HUDEP-2 (cell line): ENCODE measurements at regions not wholly inside any gene's neighbourhood (a gene's known extent, or its start where the extent isn't known, plus 50 kb on each side); places are given as distances from the start of the nearest gene placed in this dataset.
"Not testable (repeated sequence)": the region's sequence is repeated elsewhere in the genome, so short reads cannot be mapped to it uniquely, and the experiment has no call there.

Experiments used
- DNase-seq, 76 experiments: peaks; one replicate each; lab custom pipeline; 2025; ENCODE audit not compliant: unreplicated experiment in 76 of 76; lab: John Stamatoyannopoulos, UW

GRCh38 chr3:5666455-5666854, 478.9 kb downstream of the EDEM1 start:
- no peak for DNase-seq

- no peak for DNase-seq
Measured at GRCh38 chr3:5673521-5673920, 486.0 kb downstream of the EDEM1 start.

- DNase-seq: no peak
Measured at GRCh38 chr3:5675319-5675718, 487.8 kb downstream of the EDEM1 start.

- DNase-seq: no peak
Measured at GRCh38 chr3:5677555-5677954, 490.0 kb downstream of the EDEM1 start.

- DNase-seq: no peak
Measured at GRCh38 chr3:5678248-5678647, 490.7 kb downstream of the EDEM1 start.

GRCh38 chr3:5678844-5679243, 491.3 kb downstream of the EDEM1 start:
- no peak for DNase-seq

GRCh38 chr3:5687230-5687629, 499.7 kb downstream of the EDEM1 start:
- DNase-seq: no peak

GRCh38 chr3:5690490-5690889, 503.0 kb downstream of the EDEM1 start:
- DNase-seq: no peak

GRCh38 chr3:5690904-5691532, 503.5 kb downstream of the EDEM1 start:
- DNase-seq: no peak

GRCh38 chr3:5692446-5692845, 504.9 kb downstream of the EDEM1 start:
- no peak for DNase-seq

- DNase-seq: no peak
Measured at GRCh38 chr3:5694266-5694665, 506.8 kb downstream of the EDEM1 start.

GRCh38 chr3:5698851-5699250, 511.3 kb downstream of the EDEM1 start:
- no peak for DNase-seq

- no peak for DNase-seq
Measured at GRCh38 chr3:5699313-5699712, 511.8 kb downstream of the EDEM1 start.

- DNase-seq: no peak
Measured at GRCh38 chr3:5699811-5700210, 512.3 kb downstream of the EDEM1 start.

- not testable (repeated sequence) for DNase-seq
Measured at GRCh38 chr3:5701005-5701404, 513.5 kb downstream of the EDEM1 start.

GRCh38 chr3:5707794-5708193, 520.3 kb downstream of the EDEM1 start:
- DNase-seq: no peak

- DNase-seq: no peak
Measured at GRCh38 chr3:5709714-5710113, 522.2 kb downstream of the EDEM1 start.

GRCh38 chr3:5710718-5711117, 523.2 kb downstream of the EDEM1 start:
- DNase-seq: no peak

- DNase-seq: no peak
Measured at GRCh38 chr3:5717254-5717653, 529.7 kb downstream of the EDEM1 start.

GRCh38 chr3:5719668-5720067, 532.2 kb downstream of the EDEM1 start:
- DNase-seq: not testable (repeated sequence)

- no peak for DNase-seq
Measured at GRCh38 chr3:5725801-5726200, 538.3 kb downstream of the EDEM1 start.

GRCh38 chr3:5726621-5727020, 539.1 kb downstream of the EDEM1 start:
- no peak for DNase-seq
